ENCODE measurements at regions not wholly inside any gene's neighbourhood (a gene's known extent, or its start where the extent isn't known, plus 50 kb on each side); places are given as distances from the start of the nearest gene placed in this dataset.
"Not testable (repeated sequence)": the region's sequence is repeated elsewhere in the genome, so short reads cannot be mapped to it uniquely, and the experiment has no call there.

GRCh38 chr12:72723732-72724131, 451.6 kb downstream of the TRHDE start:
- DNase-seq: no peak

- DNase-seq: no peak
Observed at GRCh38 chr12:72729451-72730010, 457.4 kb downstream of the TRHDE start.

- DNase-seq: no peak
Observed at GRCh38 chr12:72734581-72734980, 462.4 kb downstream of the TRHDE start.

GRCh38 chr12:72738811-72739210, 466.6 kb downstream of the TRHDE start:
- no peak for DNase-seq

- DNase-seq: no peak
Observed at GRCh38 chr12:72740064-72740463, 467.9 kb downstream of the TRHDE start.

GRCh38 chr12:72742568-72742967, 470.4 kb downstream of the TRHDE start:
- no peak for DNase-seq

- no peak for DNase-seq
Observed at GRCh38 chr12:72746048-72746447, 473.9 kb downstream of the TRHDE start.

- DNase-seq: no peak
Observed at GRCh38 chr12:72747111-72747849, 475.1 kb downstream of the TRHDE start.

GRCh38 chr12:72748971-72749370, 476.8 kb downstream of the TRHDE start:
- DNase-seq: no peak

GRCh38 chr12:72753571-72753970, 481.4 kb downstream of the TRHDE start:
- peak; percentile 55 for DNase-seq

GRCh38 chr12:72754026-72754425, 481.9 kb downstream of the TRHDE start:
- DNase-seq: not testable (repeated sequence)

- DNase-seq: no peak
Observed at GRCh38 chr12:72766517-72766916, 494.3 kb downstream of the TRHDE start.

GRCh38 chr12:72774023-72774422, 501.9 kb downstream of the TRHDE start:
- no peak for DNase-seq

GRCh38 chr12:72777806-72778205, 505.6 kb downstream of the TRHDE start:
- DNase-seq: no peak

GRCh38 chr12:72790273-72790672, 518.1 kb downstream of the TRHDE start:
- DNase-seq: no peak

GRCh38 chr12:72792889-72793288, 520.7 kb downstream of the TRHDE start:
- DNase-seq: no peak

- no peak for DNase-seq
Observed at GRCh38 chr12:72793796-72794195, 521.6 kb downstream of the TRHDE start.

- DNase-seq: no peak
Observed at GRCh38 chr12:72815421-72815820, 543.3 kb downstream of the TRHDE start.

- no peak for DNase-seq
Observed at GRCh38 chr12:72828662-72829324, 556.6 kb downstream of the TRHDE start.

- no peak for DNase-seq
Observed at GRCh38 chr12:72829838-72830237, 557.7 kb downstream of the TRHDE start.

GRCh38 chr12:72832024-72832423, 559.9 kb downstream of the TRHDE start:
- no peak for DNase-seq

- DNase-seq: no peak
Observed at GRCh38 chr12:72836194-72836593, 564.0 kb downstream of the TRHDE start.

GRCh38 chr12:72839696-72840095, 567.5 kb downstream of the TRHDE start:
- DNase-seq: no peak

GRCh38 chr12:72863671-72864070, 591.5 kb downstream of the TRHDE start:
- DNase-seq: no peak

All from right hindlimb (tissue), 1 donor.